Uterus (tissue), 3 donors: ENCODE measurements at regions not wholly inside any gene's neighbourhood (a gene's known extent, or its start where the extent isn't known, plus 50 kb on each side); places are given as distances from the start of the nearest gene placed in this dataset.
"Not testable (repeated sequence)": the region's sequence is repeated elsewhere in the genome, so short reads cannot be mapped to it uniquely, and the experiment has no call there.

ENCODE experiments used
- DNase-seq, 2 donors: peaks; one replicate each; pipeline ENCODE4 v3.0.0-alpha.2; 2019 to 2020
- H3K27ac ChIP-seq, 2 donors: fragments of 200-600 bp; sonication (generic); 1 replicate in 1 of 2; 2 replicates in 1 of 2; pipeline ENCODE4 v1.5.1; 2016 to 2018
- H3K27me3 ChIP-seq, 2 donors: fragments of 200-600 bp; sonication (generic); one replicate each; pipeline ENCODE4 v1.5.1; 2018 to 2019; ENCODE audit warnings: control low read depth in 1 of 2
- H3K36me3 ChIP-seq, 2 donors: fragments of 200-600 bp; sonication (generic); one replicate each; pipeline ENCODE4 v1.5.1; 2019; ENCODE audit warnings: control low read depth in 1 of 2
- H3K4me1 ChIP-seq, 2 donors: fragments of 200-600 bp; sonication (generic); one replicate each; pipeline ENCODE4 v1.5.1; 2018 to 2019; ENCODE audit warnings: control low read depth in 1 of 2
- H3K4me3 ChIP-seq, 2 donors: fragments of 200-600 bp; sonication (generic); 1 replicate in 1 of 2; 2 replicates in 1 of 2; pipeline ENCODE4 v1.5.1; 2018 to 2019; ENCODE audit warnings: mild to moderate bottlenecking in 1 of 2
- H3K9me3 ChIP-seq, 2 donors: fragments of 200-600 bp; sonication (generic); one replicate each; pipeline ENCODE4 v1.5.1; 2019; ENCODE audit warnings: control low read depth in 1 of 2
- CTCF ChIP-seq, 4 experiments: fragments of 200-600 bp in 2 of 4; fragments of 450-650 bp in 2 of 4; sonication (generic) in 2 of 4; IDR thresholded peaks; one replicate each; pipeline ENCODE4 v1.5.1; 2016 to 2019; ENCODE audit warnings: antibody characterized with exemption in 4 of 4, mild to moderate bottlenecking in 2 of 4, moderate library complexity in 1 of 4
- POLR2A ChIP-seq, 2 donors: fragments of 450-650 bp; IDR thresholded peaks; one replicate each; pipeline ENCODE4 v1.6.1; 2016; ENCODE audit warnings: antibody characterized with exemption in 2 of 2, mild to moderate bottlenecking in 1 of 2, moderate library complexity in 1 of 2
- intact Hi-C: fragments of 100-400 bp; cut with DNase I; formaldehyde crosslinking; loops from one replicate; pipeline ENCODE4 v1.15.1; 2023; ENCODE audit warnings: low total_unique reads
- donor health status: DM: yes; HTN: yes; CAD: no.

- intact Hi-C loops, result no loop called here
- Histone ChIP-seq H3K27me3 (no peaks in the 10 kb centered on the region), H3K36me3 (no peaks in the 10 kb centered on the region), H3K4me3 (no peak overlapping the region), H3K27ac (no peak overlapping the region), H3K9me3 (no peaks in the 10 kb centered on the region), H3K4me1 (no peaks in the 10 kb centered on the region)
- DNase-seq, result no peak
- TF ChIP-seq POLR2A (IDR thresholded peaks at IDR 0.05) (no peak), CTCF (IDR thresholded peaks at IDR 0.05) (no peak)
Measured at GRCh38 chr18:8882632-8883408, 177.5 kb downstream of the MTCL1 start.

- Histone ChIP-seq H3K9me3 (no peaks in the 10 kb centered on the region), H3K27me3 (no peaks in the 10 kb centered on the region), H3K36me3 (no peaks in the 10 kb centered on the region), H3K4me3 (no peak overlapping the region), H3K27ac (no peak overlapping the region), H3K4me1 (no peaks in the 10 kb centered on the region)
- intact Hi-C loops, result no loop called here
- no peak for DNase-seq
- TF ChIP-seq CTCF (IDR thresholded peaks at IDR 0.05), result no peak
- no peak for TF ChIP-seq POLR2A (IDR thresholded peaks at IDR 0.05)
Measured at GRCh38 chr18:8883409-8883668, 178.0 kb downstream of the MTCL1 start.

GRCh38 chr18:8887877-8888276 is 182.5 kb downstream of the MTCL1 start:
- H3K4me1 ChIP-seq, intact Hi-C loops, H3K27ac ChIP-seq, DNase-seq, H3K9me3 ChIP-seq, H3K4me3 ChIP-seq, H3K36me3 ChIP-seq, H3K27me3 ChIP-seq: not testable (repeated sequence)

GRCh38 chr18:8889489-8889888 is 184.1 kb downstream of the MTCL1 start:
- no peak overlapping the region for H3K27ac ChIP-seq
- DNase-seq, result no peak
- TF ChIP-seq CTCF (IDR thresholded peaks at IDR 0.05) (no peak), POLR2A (IDR thresholded peaks at IDR 0.05) (no peak)
- no peaks in the 10 kb centered on the region for H3K4me1 ChIP-seq
- H3K27me3 ChIP-seq, result no peaks in the 10 kb centered on the region
- intact Hi-C loops, result no loop called here
- H3K36me3 ChIP-seq, result no peaks in the 10 kb centered on the region
- H3K4me3 ChIP-seq, result no peak overlapping the region
- H3K9me3 ChIP-seq, result no peaks in the 10 kb centered on the region

GRCh38 chr18:8890503-8890902 is 185.1 kb downstream of the MTCL1 start:
- H3K9me3 ChIP-seq, H3K4me1 ChIP-seq, intact Hi-C loops, H3K27ac ChIP-seq, H3K4me3 ChIP-seq, DNase-seq, H3K27me3 ChIP-seq, H3K36me3 ChIP-seq: not testable (repeated sequence)

- no peaks in the 10 kb centered on the region for H3K9me3 ChIP-seq
- H3K27me3 ChIP-seq, result no peaks in the 10 kb centered on the region
- TF ChIP-seq CTCF (IDR thresholded peaks at IDR 0.05) (no peak), POLR2A (IDR thresholded peaks at IDR 0.05) (no peak)
- no peak overlapping the region for H3K27ac ChIP-seq
- no peaks in the 10 kb centered on the region for H3K36me3 ChIP-seq
- DNase-seq, result no peak
- intact Hi-C loops, result no loop called here
- H3K4me1 ChIP-seq, result no peaks in the 10 kb centered on the region
- H3K4me3 ChIP-seq, result no peak overlapping the region
Measured at GRCh38 chr18:8890957-8891464, 185.7 kb downstream of the MTCL1 start.
